Activated naive CD4-positive, alpha-beta T cell treated with Interleukin-2 at 50 U/mL for 16 hours (primary cell): ENCODE measurements at regions not wholly inside any gene's neighbourhood (a gene's known extent, or its start where the extent isn't known, plus 50 kb on each side); places are given as distances from the start of the nearest gene placed in this dataset.

Source experiments
- DNase-seq: peaks from one replicate; pipeline ENCODE4 v3.0.0-alpha.2; 2020

- no peak for DNase-seq
These were observed 987.0 kb downstream of the DIAPH3 start for GRCh38 chr13:59176775-59177174.

DNA sequence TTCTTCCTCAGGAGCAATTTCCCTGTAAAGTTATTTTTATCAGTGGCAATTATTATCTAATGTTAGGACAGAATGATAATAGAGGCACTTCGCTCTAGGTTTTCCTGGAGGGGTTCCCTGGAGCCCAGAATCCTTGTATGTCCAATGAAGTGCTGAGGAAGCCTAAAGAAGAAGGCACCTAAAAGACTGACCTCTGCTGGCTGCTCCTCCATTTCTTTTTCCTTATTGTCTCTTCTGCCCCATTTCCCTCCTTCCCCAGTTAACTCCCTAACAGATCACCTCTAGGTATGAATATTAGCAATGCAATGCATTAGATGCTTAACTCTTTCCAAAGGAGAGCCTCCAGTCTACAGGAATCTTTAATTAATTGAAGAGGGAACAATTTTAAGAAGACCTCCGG is 985.4 kb downstream of the DIAPH3 start:
- no peak for DNase-seq

DNA sequence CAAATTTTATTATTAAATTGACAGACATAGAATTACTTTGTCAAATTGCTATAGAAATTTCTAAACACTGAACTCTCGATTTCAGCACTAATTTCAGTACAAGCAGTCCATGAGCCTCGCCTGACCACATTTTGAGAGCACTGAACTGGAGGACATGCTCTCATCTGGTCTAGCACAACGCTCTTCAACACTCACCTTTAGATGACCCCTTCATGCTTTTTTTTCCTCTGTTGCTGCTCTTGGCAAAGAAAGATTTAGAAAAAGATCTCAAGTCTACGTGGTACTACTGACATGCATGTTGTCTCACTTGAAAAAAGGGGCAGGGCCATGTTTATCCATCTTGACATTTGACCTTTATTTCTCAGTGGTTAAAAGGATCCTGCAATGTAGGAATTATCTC is 981.5 kb downstream of the DIAPH3 start:
- no peak for DNase-seq

GRCh38 chr13:59197397-59197796 is 966.3 kb downstream of the DIAPH3 start:
- no peak for DNase-seq

DNA sequence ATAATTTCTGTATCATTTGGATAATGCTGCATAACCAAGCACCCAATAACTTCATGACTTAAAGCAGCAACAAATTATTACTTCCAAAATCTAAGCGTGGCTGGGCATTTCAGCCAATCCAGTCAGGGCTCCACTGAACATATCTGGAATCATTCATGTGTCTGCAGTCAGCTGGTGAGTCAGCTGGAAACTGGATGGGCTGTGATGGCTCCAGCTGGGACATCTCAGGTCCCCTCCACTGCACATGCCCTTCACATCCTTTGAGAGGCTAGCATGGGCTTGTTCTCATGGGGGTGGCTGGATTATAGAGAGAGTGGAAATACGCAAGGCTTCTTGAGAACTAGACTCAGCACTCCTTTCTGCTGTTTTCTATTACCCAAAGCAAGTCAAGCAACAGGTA is 961.9 kb downstream of the DIAPH3 start:
- DNase-seq = no peak

GRCh38 chr13:59203855-59204254 is 959.9 kb downstream of the DIAPH3 start:
- no peak for DNase-seq

- DNase-seq = no peak
These were observed 958.2 kb downstream of the DIAPH3 start for GRCh38 chr13:59205501-59205900.

GRCh38 chr13:59208405-59209195 is 955.1 kb downstream of the DIAPH3 start:
- no peak for DNase-seq

DNA sequence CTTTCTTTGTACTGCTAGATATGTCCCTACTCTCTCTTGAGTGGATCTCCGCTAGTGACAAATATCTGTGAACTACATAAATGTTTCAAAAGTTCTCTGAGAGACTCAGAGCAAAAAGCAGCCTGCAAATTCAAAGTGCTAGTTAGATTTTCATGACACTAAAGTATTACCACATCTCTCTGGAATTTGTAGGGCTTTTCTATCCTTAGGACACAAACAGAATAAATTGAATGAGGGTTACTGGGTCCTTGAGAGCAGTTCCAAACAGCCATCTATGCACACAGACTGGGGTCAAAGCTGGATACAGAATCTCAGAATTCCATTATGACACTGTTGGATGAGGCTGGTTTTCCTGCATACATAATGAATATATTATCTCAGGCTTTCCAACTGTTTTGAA is 953.2 kb downstream of the DIAPH3 start:
- DNase-seq = no peak

DNA sequence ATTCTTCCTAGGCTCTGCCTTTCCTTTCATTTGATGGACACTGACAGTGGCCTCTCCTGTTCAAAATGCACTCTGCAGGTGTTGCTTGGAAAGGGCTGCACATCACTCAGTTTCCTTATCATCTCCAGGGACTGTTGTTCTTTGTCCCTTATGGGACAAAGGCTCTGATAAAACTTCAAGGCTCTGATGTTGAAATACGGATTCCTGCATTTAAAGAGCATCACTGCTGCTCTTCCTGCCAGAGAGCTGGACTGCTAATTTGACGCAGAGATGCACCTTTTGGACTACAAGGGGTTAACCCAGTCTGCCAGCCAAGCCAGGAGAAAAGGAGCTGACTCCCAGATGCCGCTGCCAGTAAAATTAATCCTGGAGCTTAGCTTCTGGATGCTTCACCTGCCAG is 952.1 kb downstream of the DIAPH3 start:
- no peak for DNase-seq

DNA sequence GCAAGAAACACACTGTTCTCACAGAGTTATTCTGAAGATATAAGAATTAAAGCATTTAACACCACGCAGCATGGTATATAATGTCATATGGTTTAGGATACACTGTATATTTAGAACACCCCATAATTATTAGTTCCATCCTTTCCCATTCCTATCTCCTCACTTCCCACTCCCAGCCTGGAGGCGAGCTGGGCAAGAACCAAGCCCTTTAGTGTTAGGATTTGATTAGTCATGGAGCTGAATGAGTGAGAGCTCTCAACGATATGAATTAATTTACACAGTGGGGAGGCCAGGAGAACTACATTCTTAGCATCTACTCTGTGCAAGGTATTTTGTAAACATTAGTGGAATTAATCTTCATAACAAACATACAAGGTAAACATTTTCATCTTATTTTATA is 934.3 kb downstream of the DIAPH3 start:
- no peak for DNase-seq

DNA sequence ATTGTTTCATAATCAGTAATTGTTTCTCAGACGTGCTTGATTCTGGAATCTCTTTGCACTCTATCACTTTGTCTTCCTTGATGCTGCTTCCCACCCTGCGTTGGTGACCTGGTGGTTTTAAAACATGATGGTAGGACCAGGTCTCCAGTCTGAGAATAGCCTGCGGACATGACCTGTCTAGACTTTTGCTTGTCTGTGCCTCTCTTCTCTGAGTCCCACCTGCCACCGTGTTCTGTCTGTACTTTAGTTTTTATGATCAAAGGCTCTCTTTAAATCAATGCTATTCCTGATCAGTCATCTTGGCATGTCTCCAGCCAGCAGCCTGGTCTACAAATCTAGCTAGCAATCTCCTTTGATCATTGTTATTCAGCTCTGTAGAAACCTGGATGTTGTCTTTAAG is 933.9 kb downstream of the DIAPH3 start:
- DNase-seq = no peak

GRCh38 chr13:59230484-59231264 is 933.1 kb downstream of the DIAPH3 start:
- DNase-seq = no peak

- no peak for DNase-seq
These were observed 927.3 kb downstream of the DIAPH3 start for GRCh38 chr13:59236309-59236919.

- DNase-seq = no peak
These were observed 926.8 kb downstream of the DIAPH3 start for GRCh38 chr13:59236944-59237343.

- DNase-seq = no peak
These were observed 916.6 kb downstream of the DIAPH3 start for GRCh38 chr13:59247171-59247570.

DNA sequence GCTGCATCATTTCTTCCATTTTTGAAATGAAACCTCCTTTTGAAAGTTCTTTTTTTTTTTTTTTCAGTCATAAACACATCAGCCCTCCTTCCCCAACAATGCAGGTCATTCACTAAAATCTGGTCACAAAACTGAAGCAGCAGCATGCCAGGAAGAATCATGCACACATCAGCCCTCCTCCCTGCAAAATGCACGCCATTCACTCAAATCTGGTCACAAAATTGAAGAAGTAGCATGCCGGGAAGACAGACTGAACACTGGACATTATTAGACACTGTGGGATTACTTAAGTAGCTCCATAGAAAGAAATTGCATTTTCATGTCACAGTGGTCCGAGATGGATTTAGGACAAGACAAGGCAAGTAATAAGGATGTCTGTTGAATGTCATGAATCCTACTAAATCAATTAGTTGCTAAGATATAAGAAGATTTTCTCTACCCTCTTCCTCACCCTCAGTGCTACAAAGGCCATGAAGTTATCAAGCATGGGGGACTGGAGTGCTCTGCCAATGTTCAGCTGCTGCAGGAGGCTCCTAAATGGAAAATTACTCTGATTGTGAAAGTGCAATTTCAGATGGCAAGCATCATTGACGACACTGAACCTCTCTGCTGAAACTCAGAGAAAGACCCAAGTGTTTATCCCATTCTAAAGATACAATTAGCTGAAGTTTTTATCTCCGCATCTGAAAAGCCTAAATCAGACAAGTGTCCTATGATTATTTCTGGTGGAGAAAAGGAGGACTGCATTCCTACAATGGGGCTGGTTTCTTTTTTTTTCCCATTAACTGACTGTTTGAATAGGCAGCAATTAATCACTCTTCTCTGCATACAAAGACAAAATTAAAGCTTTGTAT is 913.2 kb downstream of the DIAPH3 start:
- DNase-seq = no peak

DNA sequence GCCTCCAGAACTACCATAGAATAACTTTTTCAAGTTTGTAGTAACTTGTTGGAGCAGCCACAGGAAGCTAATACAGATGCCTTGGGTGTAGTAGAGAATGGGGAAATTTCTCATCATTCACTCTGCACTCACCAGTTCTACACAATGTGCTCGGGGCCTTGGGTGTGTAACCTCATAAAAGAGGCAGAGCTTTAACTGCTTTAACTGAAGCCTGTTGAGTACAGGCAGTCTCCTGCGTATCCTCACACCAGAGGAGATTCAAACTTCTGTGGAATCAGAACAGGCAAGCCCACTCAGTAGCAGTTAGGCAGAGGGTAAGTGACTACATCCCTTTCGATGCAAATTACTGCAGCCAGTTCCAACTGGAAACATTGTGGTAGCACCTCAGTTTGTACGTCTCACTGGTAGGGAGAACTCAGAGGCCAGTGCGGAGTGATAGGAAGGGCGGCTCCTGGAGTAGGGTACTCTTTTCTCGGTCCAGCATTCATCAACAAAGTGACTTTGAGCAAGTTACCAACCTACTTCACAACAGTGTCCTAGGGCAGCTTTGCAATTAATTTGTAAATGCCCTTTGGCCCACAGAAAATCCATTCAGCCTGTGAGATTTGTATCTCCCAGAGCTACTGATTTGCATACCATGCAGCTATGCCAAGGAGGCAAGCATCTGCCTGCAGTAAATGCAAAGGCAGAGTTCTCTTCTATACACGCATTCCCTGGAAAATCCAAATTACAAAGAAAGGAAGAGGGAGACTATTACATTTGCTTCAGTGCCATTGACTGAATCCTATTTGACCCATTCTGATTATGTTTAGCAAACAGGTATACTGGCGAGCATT is 904.3 kb downstream of the DIAPH3 start:
- no peak for DNase-seq

DNA sequence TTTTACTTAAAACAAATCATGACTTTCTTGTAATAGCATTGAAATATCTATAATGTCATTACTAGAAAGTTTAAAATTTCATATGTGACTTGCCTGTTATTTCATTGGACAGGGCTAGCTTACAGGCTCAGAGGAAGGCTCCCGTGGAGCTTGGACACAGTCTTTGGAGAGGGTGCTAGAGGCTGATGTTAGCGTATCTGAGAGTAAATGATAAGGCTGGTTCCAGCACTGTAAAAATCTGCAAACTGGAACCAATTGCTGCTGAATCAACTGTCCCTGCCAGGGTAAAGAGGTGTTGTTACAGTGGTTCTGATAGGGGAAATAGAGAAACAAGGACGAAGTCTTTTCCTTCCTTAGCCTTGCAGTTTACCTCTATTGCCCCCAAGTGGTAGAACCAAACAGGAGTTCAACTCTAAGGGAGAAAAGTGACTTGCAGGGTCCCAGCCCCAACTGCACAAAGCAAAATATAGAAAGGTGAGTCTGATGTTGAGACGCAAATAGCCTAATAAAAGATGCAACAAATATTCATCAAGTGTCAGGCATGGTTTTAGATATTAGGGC is 901.7 kb downstream of the DIAPH3 start:
- DNase-seq = no peak

GRCh38 chr13:59263531-59263930 is 900.2 kb downstream of the DIAPH3 start:
- no peak for DNase-seq

- DNase-seq = no peak
These were observed 897.2 kb downstream of the DIAPH3 start for GRCh38 chr13:59266478-59267063.
